ENCODE measurements at regions not wholly inside any gene's neighbourhood (a gene's known extent, or its start where the extent isn't known, plus 50 kb on each side); places are given as distances from the start of the nearest gene placed in this dataset.
"Not testable (repeated sequence)": the region's sequence is repeated elsewhere in the genome, so short reads cannot be mapped to it uniquely, and the experiment has no call there.

- DNase-seq (ENCODE audit: low spot score), result no peak
Measured at GRCh38 chr3:59253523-59253922, 203.7 kb upstream of the CFAP20DC start.

- DNase-seq (ENCODE audit: low spot score), result no peak
Measured at GRCh38 chr3:59251869-59252268, 202.0 kb upstream of the CFAP20DC start.

GRCh38 chr3:59250600-59250999 lies 200.8 kb upstream of the CFAP20DC start:
- no peak for DNase-seq (ENCODE audit: low spot score)

GRCh38 chr3:59249698-59250361 lies 200.0 kb upstream of the CFAP20DC start:
- DNase-seq (ENCODE audit: low spot score), result no peak

GRCh38 chr3:59249004-59249403 lies 199.2 kb upstream of the CFAP20DC start:
- DNase-seq (ENCODE audit: low spot score), result no peak

GRCh38 chr3:59247402-59247841 lies 197.6 kb upstream of the CFAP20DC start:
- DNase-seq (ENCODE audit: low spot score), result no peak

GRCh38 chr3:59246719-59247401 lies 197.0 kb upstream of the CFAP20DC start:
- no peak for DNase-seq (ENCODE audit: low spot score)

- DNase-seq (ENCODE audit: low spot score), result no peak
Measured at GRCh38 chr3:59245859-59246501, 196.2 kb upstream of the CFAP20DC start.

- DNase-seq (ENCODE audit: low spot score), result no peak
Measured at GRCh38 chr3:59245300-59245858, 195.6 kb upstream of the CFAP20DC start.

GRCh38 chr3:59244343-59244742 lies 194.5 kb upstream of the CFAP20DC start:
- DNase-seq (ENCODE audit: low spot score), result no peak

GRCh38 chr3:59243476-59243875 lies 193.7 kb upstream of the CFAP20DC start:
- DNase-seq (ENCODE audit: low spot score), result no peak

- DNase-seq (ENCODE audit: low spot score), result no peak
Measured at GRCh38 chr3:59240666-59241255, 190.9 kb upstream of the CFAP20DC start.

GRCh38 chr3:59237121-59237520 lies 187.3 kb upstream of the CFAP20DC start:
- DNase-seq (ENCODE audit: low spot score), result no peak

GRCh38 chr3:59235634-59236012 lies 185.8 kb upstream of the CFAP20DC start:
- DNase-seq (ENCODE audit: low spot score), result no peak

GRCh38 chr3:59234884-59235633 lies 185.2 kb upstream of the CFAP20DC start:
- no peak for DNase-seq (ENCODE audit: low spot score)

- DNase-seq (ENCODE audit: low spot score), result not testable (repeated sequence)
Measured at GRCh38 chr3:59230379-59230778, 180.6 kb upstream of the CFAP20DC start.

- DNase-seq (ENCODE audit: low spot score), result no peak
Measured at GRCh38 chr3:59213860-59214259, 164.0 kb upstream of the CFAP20DC start.

GRCh38 chr3:59212128-59212779 lies 162.4 kb upstream of the CFAP20DC start:
- DNase-seq (ENCODE audit: low spot score), result no peak

- no peak for DNase-seq (ENCODE audit: low spot score)
Measured at GRCh38 chr3:59210260-59210659, 160.4 kb upstream of the CFAP20DC start.

GRCh38 chr3:59192473-59192872 lies 142.6 kb upstream of the CFAP20DC start:
- no peak for DNase-seq (ENCODE audit: low spot score)

GRCh38 chr3:59191651-59192050 lies 141.8 kb upstream of the CFAP20DC start:
- DNase-seq (ENCODE audit: low spot score), result no peak

Measured in ecto neural progenitor cell (in vitro differentiated cells).